GM21723 (cell line): ENCODE measurements at regions not wholly inside any gene's neighbourhood (a gene's known extent, or its start where the extent isn't known, plus 50 kb on each side); places are given as distances from the start of the nearest gene placed in this dataset.

Experiments
- ATAC-seq: cut with Tn5 transposase; IDR thresholded peaks from one replicate; pipeline ENCODE4 v1.9.1; 2021; ENCODE audit warnings: mild to moderate bottlenecking, moderate library complexity; ENCODE audit not compliant: unreplicated experiment

DNA sequence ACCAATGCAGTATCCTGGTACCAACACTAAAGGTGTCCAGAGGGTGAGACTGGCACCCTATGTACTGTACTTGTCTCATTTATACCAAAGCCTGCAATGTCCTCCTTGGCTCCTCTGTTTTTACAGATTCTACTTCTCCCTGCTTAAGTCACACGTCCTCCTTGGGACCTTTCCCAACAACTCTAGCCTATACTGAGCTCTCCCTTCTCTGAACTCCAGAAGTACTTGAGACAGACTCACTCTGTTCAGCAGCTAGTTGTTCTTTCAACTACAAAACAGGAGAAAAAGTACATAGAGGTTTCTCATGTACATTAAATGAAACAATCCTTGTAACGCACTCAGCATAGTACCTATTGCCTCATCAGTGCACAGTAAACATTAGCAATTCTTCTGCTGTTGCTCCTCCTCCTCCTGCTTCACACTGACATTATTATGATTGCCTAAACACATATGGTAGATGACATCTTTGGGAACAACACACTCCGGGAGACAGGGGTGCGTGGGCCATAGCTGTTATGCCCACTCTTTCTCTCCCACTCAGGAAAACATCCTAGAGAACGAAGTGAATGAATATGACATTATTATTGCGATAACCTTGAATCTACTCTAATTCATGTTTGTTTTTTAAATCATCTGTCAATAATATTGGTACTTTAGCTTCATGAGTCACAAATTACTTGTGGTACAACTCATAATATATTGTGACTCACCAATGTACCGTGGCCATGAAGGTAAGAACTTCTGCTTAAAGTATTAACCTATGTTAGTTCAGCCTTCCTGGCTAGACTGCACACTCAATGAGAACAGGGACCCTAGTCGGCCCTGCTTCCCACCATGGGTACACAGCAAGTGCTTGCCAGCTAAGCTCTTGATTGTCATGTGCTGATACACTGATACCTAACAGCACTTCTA, 180.3 kb upstream of the ADRA1B start:
- ATAC-seq: no peak

GRCh38 chr5:159736844-159737243, 179.4 kb upstream of the ADRA1B start:
- ATAC-seq: no peak

DNA sequence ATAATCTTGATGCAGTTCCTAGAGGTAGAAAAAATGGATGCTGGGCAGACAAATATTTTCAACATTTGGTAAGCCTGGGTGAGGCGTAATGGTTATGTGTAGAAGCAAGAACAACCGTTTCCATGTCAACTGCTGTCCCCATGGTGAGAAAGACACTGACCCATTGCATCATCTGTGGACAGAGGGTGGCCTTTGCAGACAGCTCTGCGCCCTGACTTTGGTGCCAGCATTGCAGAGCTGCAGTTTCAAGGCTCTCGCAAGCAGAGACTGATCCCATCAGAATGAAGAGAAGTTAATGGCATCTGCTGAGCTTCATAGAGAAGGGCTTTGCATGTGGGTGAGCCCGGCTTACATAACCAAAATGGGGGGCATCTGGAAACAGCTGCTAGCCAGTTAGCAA, 179.0 kb upstream of the ADRA1B start:
- ATAC-seq: no peak

- no peak for ATAC-seq
These were observed 174.4 kb upstream of the ADRA1B start for GRCh38 chr5:159741829-159742322.

DNA sequence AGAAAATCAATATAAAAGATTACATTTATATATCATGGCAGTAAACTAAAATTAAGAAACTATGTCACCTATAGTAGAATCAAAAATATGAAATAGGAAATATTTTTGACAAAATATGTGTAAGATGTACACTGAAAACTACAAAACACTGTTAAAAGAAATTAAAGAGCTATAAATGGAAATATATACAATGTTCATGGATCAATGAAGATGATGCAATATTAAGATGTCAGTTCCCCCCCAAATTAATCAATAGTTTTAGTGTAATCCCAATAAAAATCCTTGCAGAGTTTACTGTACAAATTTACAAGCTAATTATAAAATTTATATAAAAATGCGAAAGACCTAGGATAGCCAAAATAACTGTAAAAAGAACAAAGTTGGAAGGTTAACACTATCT, 173.0 kb upstream of the ADRA1B start:
- ATAC-seq: no peak

GRCh38 chr5:159746707-159747106, 169.6 kb upstream of the ADRA1B start:
- ATAC-seq: no peak

GRCh38 chr5:159749146-159749545, 167.1 kb upstream of the ADRA1B start:
- no peak for ATAC-seq

DNA sequence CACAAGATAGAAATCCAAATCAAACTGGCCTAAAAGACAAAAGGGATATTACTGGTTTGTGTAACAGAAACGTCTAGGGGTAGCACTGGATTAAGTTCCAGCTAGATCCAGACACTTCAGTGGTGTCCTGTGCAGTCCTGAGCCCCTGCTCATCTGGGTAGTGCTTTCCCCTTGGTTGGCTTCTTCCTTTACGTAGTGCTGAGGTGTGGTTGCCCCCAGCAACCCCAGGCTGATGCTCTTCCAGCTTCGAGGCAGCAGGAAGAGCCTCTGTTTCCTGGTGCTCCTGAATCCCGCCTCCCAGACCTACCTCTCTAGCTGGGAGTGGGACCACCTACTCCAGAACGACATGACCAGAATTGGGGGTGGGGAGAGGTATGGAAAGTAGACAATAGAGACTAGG, 166.1 kb upstream of the ADRA1B start:
- ATAC-seq: no peak

DNA sequence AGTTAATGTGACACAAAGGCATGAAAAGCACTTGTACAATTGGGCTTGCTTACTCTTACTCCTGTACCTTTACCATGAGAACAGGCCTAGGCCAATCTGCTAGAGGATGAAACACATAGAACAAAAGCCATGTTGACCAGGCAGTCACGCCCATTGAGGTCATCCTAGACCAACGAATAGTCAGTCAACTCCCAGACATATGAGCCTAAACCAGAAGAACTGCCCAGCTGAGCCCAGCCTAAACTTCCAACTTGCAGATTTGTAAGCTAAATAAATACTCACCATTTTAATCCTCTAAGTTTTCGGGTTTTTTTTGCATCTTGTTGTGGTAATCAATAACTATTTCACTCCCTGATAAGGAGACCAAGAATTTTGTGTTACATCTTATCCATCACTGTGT, 164.8 kb upstream of the ADRA1B start:
- no peak for ATAC-seq

DNA sequence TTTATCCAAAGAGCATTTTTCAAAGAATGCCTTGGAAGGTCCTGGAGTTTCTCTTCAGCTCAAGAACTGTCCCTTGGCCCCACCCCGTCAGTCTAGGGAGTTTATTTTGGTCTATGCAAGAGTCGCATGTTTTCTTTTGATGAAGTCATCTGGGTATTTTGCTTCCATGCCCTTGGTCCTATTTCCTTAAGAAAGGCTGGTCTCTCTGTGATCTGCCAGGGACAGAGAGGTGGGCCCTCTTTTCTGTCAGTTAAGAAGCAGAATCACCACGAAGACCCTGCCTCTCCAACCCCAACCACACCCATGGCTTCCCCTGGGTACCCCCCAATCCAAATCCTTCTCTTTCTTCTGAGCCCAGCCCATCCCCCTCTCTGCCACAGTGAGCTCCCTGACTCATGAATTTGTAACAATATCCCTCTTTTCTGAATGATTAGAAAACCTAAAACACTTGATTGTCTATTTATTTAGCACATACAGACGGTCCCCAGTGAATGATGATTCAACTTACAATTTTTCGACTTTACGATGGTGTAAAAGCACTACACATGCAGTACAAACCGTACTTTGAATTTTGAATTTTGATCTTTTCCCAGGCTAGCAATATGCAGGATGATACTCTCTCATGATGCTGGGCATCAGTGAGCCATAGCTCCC, 163.5 kb upstream of the ADRA1B start:
- ATAC-seq: no peak

GRCh38 chr5:159758189-159758588, 158.1 kb upstream of the ADRA1B start:
- no peak for ATAC-seq

DNA sequence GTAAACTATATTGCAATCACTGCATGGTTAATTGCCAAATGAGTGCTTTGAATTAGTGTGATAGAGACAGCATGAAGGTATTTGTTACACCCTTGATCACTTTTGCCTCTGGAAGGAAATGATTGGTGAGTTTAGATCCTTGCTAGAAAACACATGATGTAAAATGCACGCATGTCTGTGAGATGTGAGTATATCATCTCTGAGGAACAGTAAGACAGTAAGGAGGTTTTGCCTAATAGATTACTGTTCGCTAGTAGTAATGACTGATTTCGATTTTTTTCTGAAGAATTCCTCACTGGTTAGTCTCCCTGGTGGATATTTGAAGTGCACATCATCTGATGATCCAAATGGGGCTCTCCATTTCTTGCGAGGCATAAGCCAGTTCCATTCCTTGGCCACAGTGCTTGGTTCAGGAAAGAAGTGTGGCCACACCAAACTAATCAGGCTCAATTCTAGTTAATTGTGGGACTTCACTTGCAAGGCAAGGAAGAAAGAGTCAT, 156.4 kb upstream of the ADRA1B start:
- ATAC-seq: no peak

- no peak for ATAC-seq
These were observed 153.4 kb upstream of the ADRA1B start for GRCh38 chr5:159762921-159763320.

- ATAC-seq: no peak
These were observed 152.7 kb upstream of the ADRA1B start for GRCh38 chr5:159763562-159763961.

- no peak for ATAC-seq
These were observed 151.8 kb upstream of the ADRA1B start for GRCh38 chr5:159764283-159765134.

DNA sequence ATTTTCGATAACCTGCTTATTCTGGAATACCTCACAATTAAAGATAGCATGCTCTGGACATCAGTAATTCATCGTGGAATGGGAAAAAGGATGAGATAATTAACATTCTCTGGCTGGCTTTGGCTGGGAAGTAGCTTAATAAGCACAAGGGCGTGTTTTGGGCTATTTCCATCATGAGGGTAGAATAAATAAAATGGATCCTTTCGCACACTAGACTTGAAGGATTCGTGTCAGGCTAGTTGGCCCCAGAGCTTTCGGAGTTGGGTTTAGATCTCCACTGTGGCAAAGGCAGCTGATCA, 151.2 kb upstream of the ADRA1B start:
- ATAC-seq: no peak

DNA sequence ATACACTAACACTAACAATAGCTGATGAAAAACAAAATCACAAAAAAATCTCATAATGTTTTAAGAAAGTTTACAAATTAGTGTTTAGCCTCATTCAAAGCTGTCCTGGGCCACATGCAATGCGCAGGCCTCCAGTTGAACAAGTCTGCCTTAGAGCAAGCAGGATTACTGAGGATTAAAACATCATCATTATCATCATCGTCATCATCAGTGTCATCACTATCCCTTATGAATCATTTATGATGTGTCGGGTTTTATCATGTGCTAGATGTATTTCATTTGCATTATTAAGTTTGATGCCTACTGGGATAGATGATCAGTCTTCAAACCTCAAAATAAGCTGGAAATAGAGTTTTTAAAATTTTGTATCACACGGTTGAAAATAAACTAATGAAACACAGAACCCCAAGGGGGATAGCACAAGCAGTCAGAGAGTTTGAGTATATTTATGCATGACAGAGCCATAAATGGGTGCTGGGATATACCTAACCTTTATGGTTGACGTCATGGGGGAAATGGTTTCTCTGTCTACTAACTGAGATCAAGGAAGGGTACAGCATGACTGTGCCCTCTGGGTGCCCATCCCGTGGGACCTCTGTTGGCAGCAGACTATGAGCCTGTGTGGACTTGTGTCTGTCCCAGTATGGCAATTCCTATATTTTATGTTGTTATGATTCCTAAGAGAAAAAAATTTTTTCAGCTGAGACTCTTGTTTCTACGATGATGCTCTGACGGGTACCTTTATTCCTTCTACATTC, 150.3 kb upstream of the ADRA1B start:
- no peak for ATAC-seq

GRCh38 chr5:159768243-159768642, 148.0 kb upstream of the ADRA1B start:
- ATAC-seq: no peak

GRCh38 chr5:159772698-159773061, 143.6 kb upstream of the ADRA1B start:
- ATAC-seq: no peak

DNA sequence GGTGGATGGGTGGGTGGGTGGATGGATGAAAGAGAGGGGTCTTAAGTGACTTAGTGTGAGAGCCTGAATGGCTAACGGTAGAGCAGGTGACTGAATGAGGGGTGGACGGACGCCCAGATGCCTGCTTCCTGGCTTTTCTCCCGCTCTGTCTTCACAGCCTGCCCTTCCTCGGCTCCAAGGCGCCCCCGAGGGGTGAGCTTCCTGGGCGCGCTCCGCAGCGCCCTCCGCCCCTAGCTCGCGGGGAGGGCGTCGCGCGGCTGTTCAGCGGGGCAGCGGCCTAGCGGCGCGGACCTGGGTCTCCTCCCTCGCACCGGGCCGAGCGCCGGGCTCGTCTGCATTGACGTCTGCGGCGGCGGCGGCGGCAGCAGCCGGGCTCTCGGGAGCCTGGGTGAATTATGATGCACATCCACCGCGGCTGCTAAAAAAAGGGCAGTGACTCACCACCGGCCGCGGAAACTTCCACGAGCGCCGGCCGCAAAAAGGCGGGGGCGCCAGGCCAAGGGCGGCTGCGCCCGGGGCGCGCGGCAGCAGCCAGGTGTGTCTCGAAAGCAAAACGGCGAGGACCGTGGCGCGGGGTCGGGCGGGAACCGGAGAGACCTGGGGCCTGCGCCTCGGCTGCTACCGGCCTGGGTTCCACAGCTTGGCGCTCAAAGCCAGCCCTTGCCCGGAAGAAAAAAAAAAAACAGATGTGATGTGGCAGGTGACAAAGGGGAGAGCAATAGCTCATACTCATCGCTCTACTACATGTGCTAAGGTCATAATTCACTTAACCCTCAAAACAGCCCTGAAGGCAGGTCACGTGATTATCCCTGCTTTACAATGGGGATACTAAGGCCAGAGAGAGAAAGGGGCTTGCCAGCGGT, 143.0 kb upstream of the ADRA1B start:
- peak; percentile 91 for ATAC-seq
